OCI-LY1 (cell line): ENCODE measurements at regions not wholly inside any gene's neighbourhood (a gene's known extent, or its start where the extent isn't known, plus 50 kb on each side); places are given as distances from the start of the nearest gene placed in this dataset.

Source experiments
- H2AFZ ChIP-seq: fragments of 200-600 bp; sonication (generic), shearing (Covaris generic); 2 replicates; pipeline ENCODE4 v1.6.0; 2014; ENCODE audit warnings: antibody characterized with exemption, mild to moderate bottlenecking, low read length
- H3F3A ChIP-seq: fragments of 200-600 bp; sonication (generic), shearing (Covaris generic); 2 replicates; pipeline ENCODE4 v1.6.0; 2014; ENCODE audit warnings: mild to moderate bottlenecking, antibody characterized with exemption, low read length, moderate library complexity; ENCODE audit not compliant: insufficient read depth
- H3K27ac ChIP-seq: fragments of 200-600 bp; sonication (generic); 2 replicates; pipeline ENCODE4 v1.5.1; 2014; ENCODE audit warnings: low read length, mixed run types, mild to moderate bottlenecking, low read depth; ENCODE audit not compliant: poor library complexity, severe bottlenecking
- H3K27me3 ChIP-seq: fragments of 200-600 bp; sonication (generic); 2 replicates; pipeline ENCODE4 v1.6.0; 2014; ENCODE audit warnings: antibody characterized with exemption, mild to moderate bottlenecking, low read length, moderate library complexity; ENCODE audit not compliant: insufficient read depth
- H3K36me3 ChIP-seq: fragments of 200-600 bp; sonication (generic); 2 replicates; pipeline ENCODE4 v1.6.1; 2014; ENCODE audit warnings: mild to moderate bottlenecking, antibody characterized with exemption, low read length, moderate library complexity, mixed read lengths; ENCODE audit not compliant: insufficient read depth
- H3K4me1 ChIP-seq: fragments of 200-600 bp; sonication (generic); 2 replicates; pipeline ENCODE4 v1.5.1; 2014; ENCODE audit warnings: mild to moderate bottlenecking, low read length, moderate library complexity; ENCODE audit not compliant: insufficient read depth, severe bottlenecking
- H3K4me2 ChIP-seq: fragments of 200-600 bp; sonication (generic), shearing (Covaris generic); 2 replicates; pipeline ENCODE4 v1.6.1; 2014; ENCODE audit warnings: low read length
- H3K4me3 ChIP-seq: fragments of 200-600 bp; sonication (generic); 2 replicates; pipeline ENCODE4 v1.5.1; 2014; ENCODE audit warnings: low read length, low read depth, mild to moderate bottlenecking, mixed read lengths; ENCODE audit not compliant: poor library complexity, severe bottlenecking
- H3K79me2 ChIP-seq: fragments of 200-600 bp; shearing (Covaris generic); 2 replicates; pipeline ENCODE4 v1.6.1; 2016; ENCODE audit warnings: mixed run types, low read length, mixed read lengths; ENCODE audit not compliant: insufficient read depth
- H3K9ac ChIP-seq: fragments of 200-600 bp; sonication (generic), shearing (Covaris generic); 2 replicates; pipeline ENCODE4 v1.6.1; 2014; ENCODE audit warnings: mild to moderate bottlenecking, low read length, mixed read lengths
- H3K9me2 ChIP-seq: fragments of 200-600 bp; sonication (generic), shearing (Covaris generic); 2 replicates; pipeline ENCODE4 v1.6.1; 2014; ENCODE audit warnings: low read depth, mild to moderate bottlenecking, low read length, mixed read lengths
- H3K9me3 ChIP-seq: fragments of 200-600 bp; shearing (Covaris generic); 2 replicates; pipeline ENCODE4 v1.6.1; 2014; ENCODE audit warnings: low read length, mixed read lengths
- H4K20me1 ChIP-seq: fragments of 200-600 bp; sonication (generic), shearing (Covaris generic); 2 replicates; pipeline ENCODE4 v1.6.0; 2016; ENCODE audit warnings: mild to moderate bottlenecking, low read length; ENCODE audit not compliant: insufficient read depth
- EZH2 ChIP-seq: fragments of 200-600 bp; sonication (generic), shearing (Covaris generic); IDR thresholded peaks from 2 replicates; pipeline ENCODE4 v1.8.0; 2017; ENCODE audit warnings: borderline replicate concordance, mixed run types, mild to moderate bottlenecking, antibody characterized with exemption, low read length, moderate library complexity, mixed read lengths
- TF ChIP-seq, protein P1 (sequence below): fragments of 200-600 bp; sonication (generic), shearing (Covaris generic); IDR thresholded peaks from 2 replicates; pipeline ENCODE4 v1.5.1; 2017; ENCODE audit warnings: mild to moderate bottlenecking, antibody characterized with exemption, low read length, moderate library complexity, mixed read lengths

DNA sequence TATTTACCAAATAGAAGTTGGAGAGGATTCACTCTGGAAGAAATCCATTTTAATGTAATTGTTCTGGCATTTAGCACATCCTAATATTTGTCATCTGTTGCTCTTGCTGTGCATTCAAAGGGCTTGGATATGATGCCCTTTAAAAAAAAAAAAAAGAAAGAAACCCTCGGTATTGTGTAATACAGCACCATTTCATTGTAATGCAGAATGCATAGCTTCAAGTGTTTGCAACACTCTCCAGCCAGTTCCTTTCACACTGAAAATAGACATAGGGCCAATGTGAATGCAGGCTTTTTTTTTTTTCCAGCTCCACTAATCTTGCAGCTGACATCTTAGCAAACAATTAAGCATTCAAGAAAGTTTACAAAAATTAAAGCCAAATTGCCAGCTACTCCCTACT lies 197.4 kb upstream of the POU3F2 start:
- H2AFZ ChIP-seq = no peak overlapping the region
- no peaks in the 10 kb centered on the region for H3K9me3 ChIP-seq
- no peak overlapping the region for H3K9ac ChIP-seq
- H3F3A ChIP-seq = no peaks in the 10 kb centered on the region
- H3K79me2 ChIP-seq = no peaks in the 10 kb centered on the region
- TF ChIP-seq, protein P1, sequence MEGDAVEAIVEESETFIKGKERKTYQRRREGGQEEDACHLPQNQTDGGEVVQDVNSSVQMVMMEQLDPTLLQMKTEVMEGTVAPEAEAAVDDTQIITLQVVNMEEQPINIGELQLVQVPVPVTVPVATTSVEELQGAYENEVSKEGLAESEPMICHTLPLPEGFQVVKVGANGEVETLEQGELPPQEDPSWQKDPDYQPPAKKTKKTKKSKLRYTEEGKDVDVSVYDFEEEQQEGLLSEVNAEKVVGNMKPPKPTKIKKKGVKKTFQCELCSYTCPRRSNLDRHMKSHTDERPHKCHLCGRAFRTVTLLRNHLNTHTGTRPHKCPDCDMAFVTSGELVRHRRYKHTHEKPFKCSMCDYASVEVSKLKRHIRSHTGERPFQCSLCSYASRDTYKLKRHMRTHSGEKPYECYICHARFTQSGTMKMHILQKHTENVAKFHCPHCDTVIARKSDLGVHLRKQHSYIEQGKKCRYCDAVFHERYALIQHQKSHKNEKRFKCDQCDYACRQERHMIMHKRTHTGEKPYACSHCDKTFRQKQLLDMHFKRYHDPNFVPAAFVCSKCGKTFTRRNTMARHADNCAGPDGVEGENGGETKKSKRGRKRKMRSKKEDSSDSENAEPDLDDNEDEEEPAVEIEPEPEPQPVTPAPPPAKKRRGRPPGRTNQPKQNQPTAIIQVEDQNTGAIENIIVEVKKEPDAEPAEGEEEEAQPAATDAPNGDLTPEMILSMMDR = no peak
- no peak for TF ChIP-seq EZH2
- no peaks in the 10 kb centered on the region for H3K4me1 ChIP-seq
- H3K9me2 ChIP-seq = no peaks in the 10 kb centered on the region
- H3K36me3 ChIP-seq = no peaks in the 10 kb centered on the region
- H4K20me1 ChIP-seq = no peaks in the 10 kb centered on the region
- no peaks in the 10 kb centered on the region for H3K27me3 ChIP-seq
- H3K4me2 ChIP-seq = no peak overlapping the region
- H3K27ac ChIP-seq = no peak overlapping the region
- H3K4me3 ChIP-seq = no peak overlapping the region

DNA sequence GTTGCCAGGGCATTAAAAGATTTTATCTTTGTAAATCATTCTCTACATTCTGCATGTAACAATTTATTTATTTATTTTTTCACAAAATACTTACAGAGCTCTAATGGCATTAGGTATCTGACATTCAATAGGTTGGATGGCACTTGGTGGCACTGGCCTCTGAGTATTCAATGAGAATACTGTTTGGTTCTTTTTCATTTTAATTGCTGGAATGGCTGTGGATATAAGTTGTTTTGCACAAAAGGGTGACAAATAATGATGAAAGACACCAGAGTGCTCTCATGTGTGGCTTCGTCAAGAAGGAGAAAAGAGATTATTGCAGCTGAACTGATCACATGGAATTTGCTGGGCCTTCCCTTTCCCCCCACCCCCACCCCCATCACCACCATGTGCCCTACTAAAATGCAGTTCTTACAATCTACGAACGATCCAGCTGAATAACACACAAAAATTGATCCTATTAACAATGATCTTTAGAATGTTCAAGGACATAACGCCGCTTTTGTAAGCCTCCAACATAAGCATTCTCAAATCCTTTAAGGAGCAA lies 195.2 kb upstream of the POU3F2 start:
- Histone ChIP-seq H3K9ac (no peak overlapping the region), H3K27ac (no peak overlapping the region), H2AFZ (no peak overlapping the region), H3K4me1 (no peaks in the 10 kb centered on the region), H3K27me3 (no peaks in the 10 kb centered on the region), H3K4me3 (no peak overlapping the region), H3K9me2 (no peaks in the 10 kb centered on the region), H3K79me2 (no peaks in the 10 kb centered on the region), H4K20me1 (no peaks in the 10 kb centered on the region), H3K36me3 (no peaks in the 10 kb centered on the region), H3F3A (no peaks in the 10 kb centered on the region), H3K4me2 (no peak overlapping the region), H3K9me3 (no peaks in the 10 kb centered on the region)
- no peak for TF ChIP-seq EZH2
- TF ChIP-seq, protein P1 = no peak

DNA sequence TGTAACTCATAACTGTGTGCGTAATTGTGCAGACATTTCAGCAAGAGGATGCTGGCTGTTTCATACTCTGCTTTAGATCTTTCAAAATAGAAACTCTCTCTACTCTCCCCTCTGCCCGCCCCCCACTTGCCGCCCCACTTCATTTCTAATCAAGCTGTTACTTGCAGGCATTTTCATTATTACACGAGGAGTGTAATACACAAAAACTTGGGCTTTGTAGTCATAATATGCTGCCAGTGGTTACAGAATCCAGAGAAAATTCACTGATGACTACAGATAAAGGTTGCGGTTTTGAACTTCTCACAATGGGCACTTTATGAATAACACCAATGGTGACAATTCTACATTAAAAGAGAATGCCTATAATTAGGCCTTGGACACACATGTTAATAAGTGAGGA lies 194.0 kb upstream of the POU3F2 start:
- no peak overlapping the region for H3K4me3 ChIP-seq
- H3K9me3 ChIP-seq = no peaks in the 10 kb centered on the region
- no peaks in the 10 kb centered on the region for H3K36me3 ChIP-seq
- no peaks in the 10 kb centered on the region for H3K9me2 ChIP-seq
- no peak overlapping the region for H3K9ac ChIP-seq
- no peak overlapping the region for H3K4me2 ChIP-seq
- H3K27ac ChIP-seq = no peak overlapping the region
- no peak for TF ChIP-seq EZH2
- TF ChIP-seq, protein P1 = no peak
- H2AFZ ChIP-seq = no peak overlapping the region
- no peaks in the 10 kb centered on the region for H3K27me3 ChIP-seq
- H4K20me1 ChIP-seq = no peaks in the 10 kb centered on the region
- no peaks in the 10 kb centered on the region for H3K4me1 ChIP-seq
- H3F3A ChIP-seq = no peaks in the 10 kb centered on the region
- no peaks in the 10 kb centered on the region for H3K79me2 ChIP-seq
